ENCODE measurements at regions not wholly inside any gene's neighbourhood (a gene's known extent, or its start where the extent isn't known, plus 50 kb on each side); places are given as distances from the start of the nearest gene placed in this dataset.

GRCh38 chr13:102466610-102467190 is 64.9 kb upstream of the FGF14 start:
- DNase-seq (ENCODE audit: low read depth), result no peak
- TF ChIP-seq CTCF (conservative IDR thresholded peaks at IDR 0.05; ENCODE audit: control insufficient read depth, insufficient read depth, low read depth, low read length), result no peak
- H3K4me3 ChIP-seq (ENCODE audit: control insufficient read depth, low read depth, low read length), result no peak overlapping the region

- no peak for TF ChIP-seq CTCF (conservative IDR thresholded peaks at IDR 0.05; ENCODE audit: control insufficient read depth, insufficient read depth, low read depth, low read length)
- no peak overlapping the region for H3K4me3 ChIP-seq (ENCODE audit: control insufficient read depth, low read depth, low read length)
- no peak for DNase-seq (ENCODE audit: low read depth)
These were observed 60.7 kb upstream of the FGF14 start for GRCh38 chr13:102462570-102462969.

GRCh38 chr13:102461302-102461701 is 59.5 kb upstream of the FGF14 start:
- no peak overlapping the region for H3K4me3 ChIP-seq (ENCODE audit: control insufficient read depth, low read depth, low read length)
- TF ChIP-seq CTCF (conservative IDR thresholded peaks at IDR 0.05; ENCODE audit: control insufficient read depth, insufficient read depth, low read depth, low read length), result no peak
- no peak for DNase-seq (ENCODE audit: low read depth)

GRCh38 chr13:102460806-102461205 is 59.0 kb upstream of the FGF14 start:
- H3K4me3 ChIP-seq (ENCODE audit: control insufficient read depth, low read depth, low read length), result no peak overlapping the region
- DNase-seq (ENCODE audit: low read depth), result peak; percentile 21
- TF ChIP-seq CTCF (conservative IDR thresholded peaks at IDR 0.05; ENCODE audit: control insufficient read depth, insufficient read depth, low read depth, low read length), result no peak

- no peak overlapping the region for H3K4me3 ChIP-seq (ENCODE audit: control insufficient read depth, low read depth, low read length)
- TF ChIP-seq CTCF (conservative IDR thresholded peaks at IDR 0.05; ENCODE audit: control insufficient read depth, insufficient read depth, low read depth, low read length), result no peak
- DNase-seq (ENCODE audit: low read depth), result peak; percentile 49
These were observed 51.0 kb upstream of the FGF14 start for GRCh38 chr13:102452836-102453235.

All from fibroblast of mammary gland (primary cell).